ENCODE measurements at regions not wholly inside any gene's neighbourhood (a gene's known extent, or its start where the extent isn't known, plus 50 kb on each side); places are given as distances from the start of the nearest gene placed in this dataset.
A peak's percentile ranks its signal among the peaks of the same experiment; 100 is the strongest.

GRCh38 chr7:88449410-88449809 lies 142.7 kb upstream of the STEAP4 start:
- no peaks in the 10 kb centered on the region for H3K36me3 Mint-ChIP-seq (ENCODE audit: insufficient read depth)
- no peak for ATAC-seq (replicated peaks; ENCODE audit: extremely low read depth, poor library complexity, severe bottlenecking)

GRCh38 chr7:88442413-88442812 lies 135.7 kb upstream of the STEAP4 start:
- Mint-ChIP-seq H3K36me3 (ENCODE audit: insufficient read depth) (no peaks in the 10 kb centered on the region), H3K4me1 (no peaks in the 10 kb centered on the region), H3K9me3 (no peaks in the 10 kb centered on the region), H3K27ac (ENCODE audit: low read depth) (no peak overlapping the region), H3K4me3 (no peak overlapping the region), H3K27me3 (no peaks in the 10 kb centered on the region)
- DNase-seq (ENCODE audit: low spot score in 2 of 2) (no peak), ATAC-seq (replicated peaks; ENCODE audit: extremely low read depth, poor library complexity, severe bottlenecking) (no peak)

More at GRCh38 chr7:88449410-88449809, 142.7 kb upstream of the STEAP4 start:
- Mint-ChIP-seq H3K4me1 (no peaks in the 10 kb centered on the region), H3K4me3 (no peak overlapping the region), H3K9me3 (no peaks in the 10 kb centered on the region), H3K27ac (ENCODE audit: low read depth) (no peak overlapping the region), H3K27me3 (no peaks in the 10 kb centered on the region)
- no peak for DNase-seq (ENCODE audit: low spot score in 2 of 2)

- Mint-ChIP-seq H3K4me3 (no peak overlapping the region), H3K36me3 (ENCODE audit: insufficient read depth) (no peaks in the 10 kb centered on the region), H3K27me3 (no peaks in the 10 kb centered on the region), H3K4me1 (no peaks in the 10 kb centered on the region), H3K9me3 (no peaks in the 10 kb centered on the region), H3K27ac (ENCODE audit: low read depth) (no peak overlapping the region)
- ATAC-seq (replicated peaks; ENCODE audit: extremely low read depth, poor library complexity, severe bottlenecking) (no peak), DNase-seq (ENCODE audit: low spot score in 2 of 2) (no peak)
Observed at GRCh38 chr7:88437132-88437531, 130.4 kb upstream of the STEAP4 start.

- H3K4me1 Mint-ChIP-seq, result no peaks in the 10 kb centered on the region
- no peak overlapping the region for H3K4me3 Mint-ChIP-seq
- H3K9me3 Mint-ChIP-seq, result no peaks in the 10 kb centered on the region
- no peak overlapping the region for H3K27ac Mint-ChIP-seq (ENCODE audit: low read depth)
- DNase-seq (ENCODE audit: low spot score in 2 of 2), result no peak
- no peaks in the 10 kb centered on the region for H3K36me3 Mint-ChIP-seq (ENCODE audit: insufficient read depth)
- no peak for ATAC-seq (replicated peaks; ENCODE audit: extremely low read depth, poor library complexity, severe bottlenecking)
- no peaks in the 10 kb centered on the region for H3K27me3 Mint-ChIP-seq
Observed at GRCh38 chr7:88432301-88432700, 125.6 kb upstream of the STEAP4 start.

GRCh38 chr7:88431882-88432281 lies 125.2 kb upstream of the STEAP4 start:
- Mint-ChIP-seq H3K9me3 (no peaks in the 10 kb centered on the region), H3K36me3 (ENCODE audit: insufficient read depth) (no peaks in the 10 kb centered on the region), H3K4me1 (no peaks in the 10 kb centered on the region), H3K4me3 (no peak overlapping the region), H3K27me3 (no peaks in the 10 kb centered on the region), H3K27ac (ENCODE audit: low read depth) (no peak overlapping the region)
- DNase-seq (ENCODE audit: low spot score in 2 of 2) (no peak), ATAC-seq (replicated peaks; ENCODE audit: extremely low read depth, poor library complexity, severe bottlenecking) (no peak)

GRCh38 chr7:88429382-88429781 lies 122.7 kb upstream of the STEAP4 start:
- Mint-ChIP-seq H3K36me3 (ENCODE audit: insufficient read depth) (no peaks in the 10 kb centered on the region), H3K9me3 (no peaks in the 10 kb centered on the region), H3K4me1 (no peaks in the 10 kb centered on the region), H3K27me3 (no peaks in the 10 kb centered on the region), H3K27ac (ENCODE audit: low read depth) (peak overlapping the region; percentile 44), H3K4me3 (no peak overlapping the region)
- no peak for DNase-seq (ENCODE audit: low spot score in 2 of 2)
- no peak for ATAC-seq (replicated peaks; ENCODE audit: extremely low read depth, poor library complexity, severe bottlenecking)

GRCh38 chr7:88402529-88402928 lies 95.8 kb upstream of the STEAP4 start:
- ATAC-seq (replicated peaks; ENCODE audit: extremely low read depth, poor library complexity, severe bottlenecking) (no peak), DNase-seq (ENCODE audit: low spot score in 2 of 2) (no peak)
- no peaks in the 10 kb centered on the region for H3K9me3 Mint-ChIP-seq
- peaks cover 13% of the 10 kb centered on the region for H3K27me3 Mint-ChIP-seq
- H3K4me3 Mint-ChIP-seq, result no peak overlapping the region
- H3K4me1 Mint-ChIP-seq, result no peaks in the 10 kb centered on the region
- no peaks in the 10 kb centered on the region for H3K36me3 Mint-ChIP-seq (ENCODE audit: insufficient read depth)
- no peak overlapping the region for H3K27ac Mint-ChIP-seq (ENCODE audit: low read depth)

- Mint-ChIP-seq H3K4me3 (no peak overlapping the region), H3K27me3 (peaks cover 13% of the 10 kb centered on the region), H3K4me1 (peaks cover 5% of the 10 kb centered on the region), H3K36me3 (ENCODE audit: insufficient read depth) (no peaks in the 10 kb centered on the region), H3K27ac (ENCODE audit: low read depth) (no peak overlapping the region), H3K9me3 (no peaks in the 10 kb centered on the region)
- no peak for ATAC-seq (replicated peaks; ENCODE audit: extremely low read depth, poor library complexity, severe bottlenecking)
- no peak for DNase-seq (ENCODE audit: low spot score in 2 of 2)
Observed at GRCh38 chr7:88401009-88401623, 94.4 kb upstream of the STEAP4 start.

GRCh38 chr7:88399696-88400240 lies 93.1 kb upstream of the STEAP4 start:
- peaks cover 13% of the 10 kb centered on the region for H3K27me3 Mint-ChIP-seq
- no peak overlapping the region for H3K27ac Mint-ChIP-seq (ENCODE audit: low read depth)
- H3K36me3 Mint-ChIP-seq (ENCODE audit: insufficient read depth), result no peaks in the 10 kb centered on the region
- DNase-seq (ENCODE audit: low spot score in 2 of 2) (no peak), ATAC-seq (replicated peaks; ENCODE audit: extremely low read depth, poor library complexity, severe bottlenecking) (no peak)
- peaks cover 5% of the 10 kb centered on the region for H3K4me1 Mint-ChIP-seq
- no peaks in the 10 kb centered on the region for H3K9me3 Mint-ChIP-seq
- no peak overlapping the region for H3K4me3 Mint-ChIP-seq

GRCh38 chr7:88399036-88399435 lies 92.3 kb upstream of the STEAP4 start:
- Mint-ChIP-seq H3K4me1 (peaks cover 5% of the 10 kb centered on the region), H3K4me3 (no peak overlapping the region), H3K36me3 (ENCODE audit: insufficient read depth) (no peaks in the 10 kb centered on the region), H3K27me3 (peaks cover 13% of the 10 kb centered on the region), H3K27ac (ENCODE audit: low read depth) (no peak overlapping the region), H3K9me3 (no peaks in the 10 kb centered on the region)
- DNase-seq (ENCODE audit: low spot score in 2 of 2), result no peak
- ATAC-seq (replicated peaks; ENCODE audit: extremely low read depth, poor library complexity, severe bottlenecking), result no peak

- Mint-ChIP-seq H3K27ac (ENCODE audit: low read depth) (no peak overlapping the region), H3K27me3 (peaks cover 13% of the 10 kb centered on the region), H3K4me3 (no peak overlapping the region), H3K36me3 (ENCODE audit: insufficient read depth) (no peaks in the 10 kb centered on the region), H3K9me3 (no peaks in the 10 kb centered on the region), H3K4me1 (peaks cover 5% of the 10 kb centered on the region)
- no peak for ATAC-seq (replicated peaks; ENCODE audit: extremely low read depth, poor library complexity, severe bottlenecking)
- DNase-seq (ENCODE audit: low spot score in 2 of 2), result no peak
Observed at GRCh38 chr7:88398459-88398858, 91.8 kb upstream of the STEAP4 start.

GRCh38 chr7:88396948-88397322 lies 90.2 kb upstream of the STEAP4 start:
- H3K9me3 Mint-ChIP-seq, result no peaks in the 10 kb centered on the region
- no peak overlapping the region for H3K4me3 Mint-ChIP-seq
- H3K4me1 Mint-ChIP-seq, result peaks cover 5% of the 10 kb centered on the region
- ATAC-seq (replicated peaks; ENCODE audit: extremely low read depth, poor library complexity, severe bottlenecking) (no peak), DNase-seq (ENCODE audit: low spot score in 2 of 2) (no peak)
- H3K36me3 Mint-ChIP-seq (ENCODE audit: insufficient read depth), result no peaks in the 10 kb centered on the region
- no peak overlapping the region for H3K27ac Mint-ChIP-seq (ENCODE audit: low read depth)
- peaks cover 13% of the 10 kb centered on the region for H3K27me3 Mint-ChIP-seq

- H3K4me1 Mint-ChIP-seq, result peaks cover 5% of the 10 kb centered on the region
- H3K36me3 Mint-ChIP-seq (ENCODE audit: insufficient read depth), result no peaks in the 10 kb centered on the region
Observed at GRCh38 chr7:88396295-88396947, 89.7 kb upstream of the STEAP4 start.

More at GRCh38 chr7:88396295-88396947, 89.7 kb upstream of the STEAP4 start:
- Mint-ChIP-seq H3K27ac (ENCODE audit: low read depth) (no peak overlapping the region), H3K27me3 (peaks cover 13% of the 10 kb centered on the region), H3K9me3 (no peaks in the 10 kb centered on the region), H3K4me3 (no peak overlapping the region)
- no peak for DNase-seq (ENCODE audit: low spot score in 2 of 2)
- ATAC-seq (replicated peaks; ENCODE audit: extremely low read depth, poor library complexity, severe bottlenecking), result no peak
